GM18870 (cell line): ENCODE measurements at regions not wholly inside any gene's neighbourhood (a gene's known extent, or its start where the extent isn't known, plus 50 kb on each side); places are given as distances from the start of the nearest gene placed in this dataset.

Experiments
- ATAC-seq: cut with Tn5 transposase; IDR thresholded peaks from one replicate; pipeline ENCODE4 v1.9.1; 2021; ENCODE audit warnings: moderate library complexity; ENCODE audit not compliant: unreplicated experiment

GRCh38 chr9:129507805-129508204 is 113.1 kb downstream of the C9orf50 start:
- ATAC-seq: no peak

- no peak for ATAC-seq
These were observed 114.0 kb downstream of the C9orf50 start for GRCh38 chr9:129506892-129507291.

GRCh38 chr9:129506041-129506440 is 114.9 kb downstream of the C9orf50 start:
- no peak for ATAC-seq

- ATAC-seq: no peak
These were observed 115.5 kb downstream of the C9orf50 start for GRCh38 chr9:129505270-129505902.

- no peak for ATAC-seq
These were observed 116.5 kb downstream of the C9orf50 start for GRCh38 chr9:129504404-129504803.

GRCh38 chr9:129501771-129502319 is 119.1 kb downstream of the C9orf50 start:
- no peak for ATAC-seq

GRCh38 chr9:129500863-129501770 is 119.8 kb downstream of the C9orf50 start:
- no peak for ATAC-seq

GRCh38 chr9:129500161-129500862 is 120.6 kb downstream of the C9orf50 start:
- no peak for ATAC-seq

- ATAC-seq: no peak
These were observed 122.2 kb downstream of the C9orf50 start for GRCh38 chr9:129498451-129499384.

- ATAC-seq: no peak
These were observed 123.0 kb downstream of the C9orf50 start for GRCh38 chr9:129497813-129498450.

GRCh38 chr9:129497005-129497812 is 123.7 kb downstream of the C9orf50 start:
- ATAC-seq: no peak

- no peak for ATAC-seq
These were observed 124.4 kb downstream of the C9orf50 start for GRCh38 chr9:129496473-129497004.

- no peak for ATAC-seq
These were observed 125.1 kb downstream of the C9orf50 start for GRCh38 chr9:129495620-129496472.

- ATAC-seq: no peak
These were observed 126.7 kb downstream of the C9orf50 start for GRCh38 chr9:129494113-129494789.

GRCh38 chr9:129493706-129494047 is 127.2 kb downstream of the C9orf50 start:
- ATAC-seq: no peak

GRCh38 chr9:129493002-129493705 is 127.7 kb downstream of the C9orf50 start:
- ATAC-seq: no peak

GRCh38 chr9:129491487-129491855 is 129.4 kb downstream of the C9orf50 start:
- no peak for ATAC-seq
